GM21390 (cell line): ENCODE measurements at regions not wholly inside any gene's neighbourhood (a gene's known extent, or its start where the extent isn't known, plus 50 kb on each side); places are given as distances from the start of the nearest gene placed in this dataset.
"Not testable (repeated sequence)": the region's sequence is repeated elsewhere in the genome, so short reads cannot be mapped to it uniquely, and the experiment has no call there.

ENCODE experiments used
- ATAC-seq: cut with Tn5 transposase; IDR thresholded peaks from one replicate; pipeline ENCODE4 v1.9.1; 2021; ENCODE audit not compliant: unreplicated experiment

DNA sequence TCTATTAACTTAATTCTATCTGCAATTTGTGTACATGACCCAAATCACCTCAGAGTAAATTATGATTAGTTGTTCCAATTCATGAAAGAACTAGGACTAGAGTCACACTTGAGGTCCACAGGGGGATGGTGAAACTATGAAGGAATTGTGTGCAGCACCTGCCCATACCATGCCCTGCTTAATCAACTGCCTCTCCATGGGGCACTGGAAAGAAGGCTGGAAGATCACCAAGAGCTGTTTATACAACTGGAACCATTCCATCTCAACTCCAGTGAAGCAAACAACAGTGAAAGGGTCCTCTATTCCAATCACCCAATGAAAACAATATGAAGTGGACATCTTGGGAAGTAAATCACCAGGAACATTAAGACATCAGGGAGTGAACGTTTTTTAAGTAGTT, 98.7 kb upstream of the SEMA3D start:
- ATAC-seq: no peak

DNA sequence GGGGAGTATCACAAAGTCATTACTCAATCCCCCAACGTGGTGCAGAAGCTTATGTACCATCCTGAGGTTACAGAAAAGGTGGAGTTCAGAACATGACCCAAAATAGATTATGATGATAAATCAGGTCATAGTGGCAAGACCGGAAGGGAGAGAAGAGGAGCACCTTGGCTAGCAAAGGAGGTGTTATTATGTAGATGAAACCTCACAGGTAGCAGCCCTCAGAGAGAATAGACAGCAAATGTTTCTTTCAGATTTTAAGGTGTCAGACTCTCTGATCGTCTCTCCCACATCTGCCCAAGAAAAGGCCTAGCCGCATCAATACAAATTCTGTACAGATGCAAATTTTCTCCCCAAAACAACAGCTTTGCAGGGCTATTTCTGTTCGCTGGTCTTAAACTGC, 88.3 kb upstream of the SEMA3D start:
- ATAC-seq: no peak

DNA sequence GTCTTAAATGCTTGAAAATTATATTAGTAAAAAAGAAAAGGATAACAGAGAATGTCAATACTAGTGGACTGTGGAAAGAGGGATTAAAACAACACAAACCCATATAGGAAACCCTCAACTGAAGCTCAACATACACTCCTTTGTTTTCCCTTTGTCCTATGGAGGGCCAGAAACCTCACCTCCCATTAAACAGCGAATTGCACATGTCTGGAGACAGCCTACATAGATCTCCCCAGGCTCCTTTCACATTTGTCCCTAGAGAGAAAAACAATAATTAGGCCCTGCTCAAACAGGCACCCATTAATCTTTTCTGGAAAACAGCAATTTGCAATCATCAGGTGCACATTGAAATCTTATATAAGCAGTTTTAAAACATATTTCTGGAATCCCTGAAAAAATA, 87.6 kb upstream of the SEMA3D start:
- no peak for ATAC-seq

DNA sequence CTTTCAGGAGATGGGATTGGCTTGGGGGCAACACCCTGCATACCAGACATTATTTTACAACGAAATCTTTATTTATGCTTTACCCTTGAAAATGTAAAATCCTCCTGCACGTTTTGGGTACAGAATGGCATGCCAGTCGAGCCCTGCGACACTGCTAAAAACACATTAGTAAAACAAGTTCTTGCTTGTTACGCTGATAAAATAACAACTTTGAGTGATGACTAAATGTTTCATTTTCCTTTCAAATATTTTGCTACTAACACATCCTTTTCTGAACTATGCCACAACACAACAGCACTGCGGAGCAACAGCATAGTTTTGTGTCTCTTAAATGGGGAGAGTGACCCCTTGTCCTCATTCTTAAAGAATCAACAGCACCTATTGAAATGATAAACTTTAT, 76.0 kb upstream of the SEMA3D start:
- no peak for ATAC-seq

DNA sequence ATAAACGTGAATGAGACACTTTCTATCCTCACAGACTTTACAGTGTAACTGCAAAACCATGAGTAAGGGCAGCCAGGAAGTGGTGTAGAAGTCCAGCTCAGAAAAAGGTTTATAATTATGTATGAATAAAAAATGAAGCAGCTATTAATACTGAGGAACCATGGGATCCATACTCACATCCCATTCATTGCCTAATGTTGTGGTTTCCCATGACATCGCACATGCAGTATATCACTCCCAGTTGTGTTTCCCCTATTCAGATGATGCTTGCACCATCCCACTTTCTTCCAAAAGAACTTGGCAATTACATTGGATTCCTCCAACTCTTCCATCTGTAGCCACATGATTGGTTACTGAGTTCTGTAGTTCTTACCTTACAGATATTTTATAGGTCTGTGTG, 74.5 kb upstream of the SEMA3D start:
- ATAC-seq: no peak

DNA sequence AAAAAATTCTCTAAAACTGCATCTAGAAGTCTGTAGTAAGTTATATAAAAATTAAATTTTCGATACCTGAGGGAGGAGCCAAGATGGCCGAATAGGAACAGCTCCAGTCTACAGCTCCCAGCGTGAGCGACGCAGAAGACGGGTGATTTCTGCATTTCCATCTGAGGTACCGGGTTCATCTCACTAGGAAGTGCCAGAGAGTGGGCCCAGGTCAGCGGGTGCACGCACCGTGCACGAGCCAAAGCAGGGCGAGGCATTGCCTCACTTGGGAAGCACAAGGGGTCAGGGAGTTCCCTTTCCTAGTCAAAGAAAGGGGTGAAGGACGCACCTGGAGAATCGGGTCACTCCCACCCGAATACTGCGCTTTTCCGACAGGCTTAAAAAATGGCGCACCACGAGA, 62.9 kb upstream of the SEMA3D start:
- ATAC-seq: not testable (repeated sequence)

DNA sequence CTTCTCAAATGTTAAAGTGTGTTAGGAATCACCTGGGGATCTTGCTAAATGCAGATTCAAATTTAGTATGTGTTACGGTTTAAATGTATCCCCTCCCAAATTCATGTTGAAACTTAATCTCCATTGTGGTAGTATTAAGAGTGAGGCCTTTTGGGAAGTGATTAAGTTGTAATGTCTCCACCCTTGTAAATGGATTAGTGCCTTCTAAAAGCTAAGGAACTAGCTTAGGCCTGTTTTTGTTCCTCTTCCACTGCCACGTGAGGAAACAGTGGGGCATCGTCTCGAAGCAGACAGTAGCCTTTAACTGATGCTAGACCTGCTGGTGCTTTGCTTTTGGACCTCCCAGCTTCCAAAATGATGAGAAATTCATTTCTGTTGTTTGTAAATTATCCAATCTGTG, 52.3 kb upstream of the SEMA3D start:
- no peak for ATAC-seq

DNA sequence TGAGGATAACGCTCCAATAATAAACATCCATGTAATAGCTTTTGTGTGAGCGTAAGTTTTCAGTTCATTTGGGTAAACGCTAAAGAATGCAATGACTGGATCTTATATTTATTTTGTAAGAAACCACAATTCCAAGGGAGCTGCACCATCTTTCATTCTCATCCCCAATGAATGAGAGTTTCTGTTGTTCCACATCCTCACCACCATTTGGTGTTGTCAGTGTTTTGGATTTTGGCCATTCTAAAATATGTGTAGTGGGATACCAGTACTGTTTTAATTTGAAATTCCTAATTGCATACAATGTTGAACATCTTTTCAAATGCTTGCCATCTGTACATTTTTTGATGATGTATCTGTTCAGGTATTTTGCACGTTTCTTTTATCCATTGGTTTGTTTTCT, 50.9 kb upstream of the SEMA3D start:
- no peak for ATAC-seq
